DMS 273 (cell line): ENCODE measurements at regions not wholly inside any gene's neighbourhood (a gene's known extent, or its start where the extent isn't known, plus 50 kb on each side); places are given as distances from the start of the nearest gene placed in this dataset.

ENCODE experiments used
- DNase-seq: peaks from one replicate; lab custom pipeline; 2025; ENCODE audit not compliant: unreplicated experiment; lab: John Stamatoyannopoulos, UW

DNA sequence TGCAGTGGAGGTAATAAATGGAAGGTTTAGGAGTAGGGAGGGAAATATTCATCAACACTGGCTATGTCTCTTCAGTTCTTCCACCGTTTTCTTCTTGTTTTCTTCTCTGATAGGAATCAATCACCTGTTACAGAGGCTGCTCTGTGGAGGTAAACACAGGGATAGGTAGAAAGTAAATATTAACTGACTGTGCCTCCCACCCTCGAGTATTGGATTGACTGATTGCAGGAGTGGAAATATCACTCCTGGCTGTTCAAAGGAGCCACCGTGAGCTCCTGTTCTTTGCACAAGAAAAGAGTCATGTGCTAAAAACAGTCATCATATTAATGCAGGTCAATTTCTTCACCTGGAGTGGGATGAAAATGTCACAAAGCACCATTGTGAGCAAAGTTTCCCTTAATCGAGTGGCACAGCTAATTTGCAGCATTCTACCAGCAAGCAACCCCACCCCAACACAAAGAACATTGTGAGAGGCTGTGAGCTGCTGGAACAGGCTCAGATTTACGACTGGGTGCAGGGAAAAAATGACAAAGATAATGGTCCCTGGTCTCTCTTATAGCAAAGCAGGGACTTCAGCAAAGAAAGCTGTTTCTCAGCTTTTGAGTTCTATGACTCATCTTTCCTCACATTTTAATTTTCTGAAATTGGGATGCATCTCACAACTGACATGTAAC lies 113.7 kb upstream of the TSPAN5 start:
- no peak for DNase-seq

- no peak for DNase-seq
Measured at GRCh38 chr4:98765771-98766170, 107.4 kb upstream of the TSPAN5 start.

- no peak for DNase-seq
Measured at GRCh38 chr4:98758182-98758581, 99.8 kb upstream of the TSPAN5 start.

- no peak for DNase-seq
Measured at GRCh38 chr4:98754736-98755135, 96.3 kb upstream of the TSPAN5 start.

DNA sequence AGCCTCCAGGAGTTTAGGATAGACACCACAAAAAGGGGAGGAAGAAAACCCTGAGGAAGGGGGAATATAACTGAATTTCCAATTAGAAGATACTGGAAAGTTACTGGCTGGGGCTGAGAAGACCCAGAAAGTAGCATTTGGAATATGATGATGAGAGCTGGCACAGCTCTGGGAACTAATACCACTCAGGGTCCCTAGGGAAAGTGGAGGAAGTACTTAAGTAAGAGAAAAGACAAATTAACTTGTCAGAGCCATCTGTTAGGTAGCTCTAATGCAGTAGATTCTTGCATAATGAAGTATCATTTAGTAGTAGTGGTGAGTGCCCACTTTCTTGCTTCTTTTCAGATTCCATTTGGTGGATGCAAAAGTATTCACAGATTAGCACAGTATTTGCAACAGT lies 90.8 kb upstream of the TSPAN5 start:
- DNase-seq: peak; percentile 94

GRCh38 chr4:98748609-98749008 lies 90.2 kb upstream of the TSPAN5 start:
- peak; percentile 6 for DNase-seq

- no peak for DNase-seq
Measured at GRCh38 chr4:98747393-98748091, 89.1 kb upstream of the TSPAN5 start.

GRCh38 chr4:98746936-98747335 lies 88.5 kb upstream of the TSPAN5 start:
- no peak for DNase-seq

- peak; percentile 6 for DNase-seq
Measured at GRCh38 chr4:98746530-98746929, 88.1 kb upstream of the TSPAN5 start.

GRCh38 chr4:98745366-98745765 lies 87.0 kb upstream of the TSPAN5 start:
- peak; percentile 69 for DNase-seq

DNA sequence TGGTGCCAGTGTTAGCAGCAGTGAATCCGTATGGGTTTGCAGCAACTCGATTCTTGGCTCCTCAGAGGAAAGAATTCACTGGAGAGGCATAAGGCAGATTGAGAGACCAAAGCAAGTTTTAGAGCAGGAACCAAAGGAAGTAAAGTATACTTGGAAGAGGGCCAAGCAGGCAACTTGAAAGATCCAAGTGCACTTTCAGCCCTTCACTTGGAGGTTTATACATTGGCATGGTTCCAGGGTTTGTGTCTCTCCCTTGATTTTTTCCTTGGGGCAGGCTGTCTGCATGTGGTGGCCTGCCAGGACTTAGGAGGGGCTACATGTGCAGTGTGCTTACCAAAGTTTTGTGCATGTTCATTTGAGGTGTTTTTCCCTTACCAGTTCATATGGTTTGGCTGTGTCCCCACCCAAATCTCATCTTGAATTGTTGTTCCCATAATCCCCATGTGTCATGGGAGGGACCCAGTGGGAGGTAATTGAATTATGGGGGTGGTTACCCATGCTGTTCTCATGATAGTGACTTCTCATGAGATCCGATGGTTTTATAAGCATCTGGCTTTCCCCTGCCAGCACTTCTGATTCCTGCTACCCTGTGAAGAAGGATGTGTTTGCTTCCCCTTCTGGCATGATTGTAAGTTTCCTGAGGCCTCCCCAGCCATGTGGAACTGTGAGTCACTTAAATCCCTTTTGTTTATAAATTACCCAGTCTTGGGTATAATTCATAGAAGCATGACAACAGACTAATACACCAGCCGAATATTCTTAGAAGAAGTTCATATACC lies 86.2 kb upstream of the TSPAN5 start:
- DNase-seq: peak; percentile 12

DNA sequence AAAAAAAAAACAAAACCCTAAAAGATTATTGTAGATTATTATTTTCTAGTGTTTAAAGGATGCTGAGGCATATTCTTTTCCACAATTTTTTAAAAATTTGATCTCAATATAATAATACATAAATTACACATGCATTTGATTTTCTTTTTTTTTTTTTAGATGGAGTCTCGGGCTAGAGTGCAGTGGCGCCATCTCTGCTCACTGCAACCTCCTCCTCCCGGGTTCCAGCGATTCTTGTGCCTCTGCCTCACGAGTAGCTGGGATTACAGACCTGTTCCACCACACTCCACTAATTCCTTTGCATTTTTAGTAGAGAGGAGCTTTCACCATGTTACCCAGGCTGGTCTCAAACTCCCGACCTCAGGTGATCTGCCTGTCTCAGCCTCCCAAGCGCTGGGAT lies 83.5 kb upstream of the TSPAN5 start:
- no peak for DNase-seq

DNA sequence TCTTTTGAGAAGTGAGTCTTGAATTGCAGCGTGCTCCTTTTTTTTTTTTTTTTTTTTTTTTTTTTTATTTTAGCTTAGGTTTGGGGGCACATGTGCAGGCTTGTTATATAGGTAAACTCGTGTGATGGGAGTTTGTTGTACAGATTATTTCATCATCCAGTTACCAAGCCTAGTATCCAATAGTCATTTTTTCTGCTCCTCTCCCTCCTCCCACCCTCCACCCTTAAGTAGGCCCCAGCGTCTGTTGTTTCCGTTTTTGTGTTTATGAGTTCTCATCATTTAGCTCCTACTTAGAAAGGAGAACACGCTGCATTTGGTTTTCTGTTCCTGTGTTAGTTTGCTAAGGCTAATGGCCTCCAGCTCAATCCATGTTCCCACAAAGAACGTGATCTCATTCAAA lies 81.3 kb upstream of the TSPAN5 start:
- DNase-seq: no peak

DNA sequence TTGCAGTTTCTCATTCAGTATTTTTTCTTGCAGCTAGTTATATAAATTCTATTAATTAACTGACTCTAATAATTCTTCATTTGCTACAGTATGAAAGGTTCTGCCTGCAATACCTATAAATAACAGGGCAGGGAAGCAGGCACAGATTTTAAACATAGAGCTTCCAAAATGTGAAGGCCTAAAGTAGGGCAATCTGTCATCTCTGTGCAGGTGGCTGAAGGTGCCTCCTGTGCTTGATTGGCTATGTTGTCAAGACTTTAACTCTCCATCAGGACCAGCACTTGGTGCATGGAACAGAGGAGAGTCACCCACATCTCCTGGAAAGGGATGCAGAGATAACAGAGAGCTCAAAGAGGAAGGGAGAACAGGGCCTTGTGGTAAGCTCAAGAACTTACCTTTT lies 75.2 kb upstream of the TSPAN5 start:
- DNase-seq: no peak

- no peak for DNase-seq
Measured at GRCh38 chr4:98728871-98729270, 70.5 kb upstream of the TSPAN5 start.

GRCh38 chr4:98728433-98728832 lies 70.0 kb upstream of the TSPAN5 start:
- DNase-seq: peak; percentile 83

- DNase-seq: no peak
Measured at GRCh38 chr4:98722000-98722399, 63.6 kb upstream of the TSPAN5 start.

DNA sequence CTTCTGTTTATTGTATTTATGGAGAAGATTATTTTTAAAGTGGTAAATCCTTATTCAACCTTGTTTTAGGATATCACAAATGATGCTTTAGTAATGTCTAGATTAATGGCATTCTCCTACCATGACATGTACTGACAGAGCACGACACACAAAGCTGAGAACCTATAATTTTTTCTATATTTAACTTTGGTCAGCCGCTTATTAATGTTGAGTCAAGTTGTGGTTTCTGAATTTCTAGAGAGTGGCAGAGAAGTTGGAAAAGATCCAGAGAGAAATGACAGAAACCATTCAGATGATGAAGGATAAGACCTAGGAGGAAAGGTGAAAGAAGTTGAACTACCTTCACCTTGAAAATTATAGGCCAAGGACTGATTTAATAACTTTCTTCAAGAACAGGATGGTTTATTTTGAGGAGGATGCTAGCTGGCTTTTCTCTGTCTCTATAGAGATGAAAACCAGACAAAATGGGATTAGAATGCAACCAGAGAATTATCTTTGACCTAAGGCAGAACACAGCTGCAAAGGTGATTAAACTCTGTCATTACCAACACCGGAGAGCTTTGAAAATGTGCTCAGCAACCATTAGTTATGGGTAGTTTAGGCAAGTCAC lies 62.6 kb upstream of the TSPAN5 start:
- DNase-seq: no peak

DNA sequence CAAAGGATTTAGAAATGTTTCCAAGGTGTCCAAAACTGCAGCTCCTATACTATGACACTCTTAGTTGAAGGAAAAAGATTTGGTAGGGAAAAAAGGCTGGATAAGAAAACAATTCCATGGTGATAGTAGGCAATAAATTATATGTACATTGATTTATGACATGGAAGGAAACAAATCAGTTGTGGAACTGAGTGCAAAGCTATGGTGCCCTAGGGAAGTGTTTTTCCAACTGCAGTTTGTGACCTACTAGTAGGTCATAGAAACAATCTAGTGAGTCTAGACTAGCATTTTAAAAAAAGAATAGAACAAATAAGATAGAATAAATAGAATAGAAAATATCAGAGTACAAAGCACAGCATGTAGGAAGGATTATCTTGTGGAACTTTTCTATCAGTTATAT lies 58.4 kb upstream of the TSPAN5 start:
- DNase-seq: no peak

DNA sequence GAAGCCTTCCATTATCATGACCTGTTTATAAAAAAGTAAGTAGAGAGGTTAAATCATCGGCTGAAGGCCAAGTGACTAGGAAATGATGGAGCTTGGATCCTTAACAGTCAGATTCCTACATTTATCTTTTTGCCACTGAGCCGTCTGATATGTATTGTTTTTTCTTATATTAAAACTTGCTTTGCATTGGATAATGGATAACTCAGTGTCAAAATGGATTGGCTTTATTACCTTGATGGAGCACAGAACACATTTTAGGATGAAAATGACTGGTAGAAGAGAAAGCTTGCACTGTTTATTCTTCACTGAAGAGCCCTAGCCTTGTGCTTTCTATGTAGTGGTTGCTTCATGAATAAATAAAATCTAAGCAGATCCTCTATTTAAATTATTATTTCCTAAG lies 54.2 kb upstream of the TSPAN5 start:
- DNase-seq: no peak

GRCh38 chr4:98711526-98711925 lies 53.1 kb upstream of the TSPAN5 start:
- DNase-seq: no peak

- DNase-seq: no peak
Measured at GRCh38 chr4:98710831-98711230, 52.4 kb upstream of the TSPAN5 start.
